GM23248 (cell line): ENCODE measurements at regions not wholly inside any gene's neighbourhood (a gene's known extent, or its start where the extent isn't known, plus 50 kb on each side); places are given as distances from the start of the nearest gene placed in this dataset.

Source experiments
- DNase-seq: peaks from one replicate; pipeline ENCODE4 v3.0.0-alpha.2; 2015
- H2AFZ ChIP-seq: fragments of 200-600 bp; sonication (generic); 2 replicates; pipeline ENCODE4 v1.6.1; 2016; ENCODE audit warnings: antibody characterized with exemption
- H3F3A ChIP-seq: fragments of 200-600 bp; sonication (generic); 2 replicates; pipeline ENCODE4 v1.6.1; 2016; ENCODE audit warnings: mild to moderate bottlenecking, antibody characterized with exemption, mixed run types; ENCODE audit not compliant: insufficient read depth
- H3K27ac ChIP-seq: fragments of 200-600 bp; sonication (generic); 2 replicates; pipeline ENCODE4 v1.5.1; 2016; ENCODE audit warnings: mild to moderate bottlenecking
- H3K27me3 ChIP-seq: fragments of 200-600 bp; sonication (generic); replicated peaks from 2 replicates; pipeline ENCODE4 v1.6.1; 2016; ENCODE audit warnings: mild to moderate bottlenecking; ENCODE audit not compliant: insufficient read depth
- H3K36me3 ChIP-seq: fragments of 200-600 bp; sonication (generic); 2 replicates; pipeline ENCODE4 v1.6.1; 2016; ENCODE audit warnings: low read depth, mild to moderate bottlenecking
- H3K4me1 ChIP-seq: fragments of 200-600 bp; sonication (generic); 2 replicates; pipeline ENCODE4 v1.6.1; 2016; ENCODE audit warnings: mild to moderate bottlenecking; ENCODE audit not compliant: insufficient read depth
- H3K4me2 ChIP-seq: fragments of 200-600 bp; sonication (generic); one replicate; pipeline ENCODE4 v1.6.1; 2016; ENCODE audit warnings: mild to moderate bottlenecking; ENCODE audit not compliant: unreplicated experiment
- H3K4me3 ChIP-seq: fragments of 200-600 bp; sonication (generic); 2 replicates; pipeline ENCODE4 v1.5.1; 2016; ENCODE audit warnings: mild to moderate bottlenecking
- H3K79me2 ChIP-seq: fragments of 200-600 bp; sonication (generic); 2 replicates; pipeline ENCODE4 v1.6.1; 2016; ENCODE audit warnings: mild to moderate bottlenecking; ENCODE audit not compliant: insufficient read depth
- H3K9ac ChIP-seq: fragments of 200-600 bp; sonication (generic); 2 replicates; pipeline ENCODE4 v1.6.1; 2016; ENCODE audit warnings: mild to moderate bottlenecking
- H3K9me2 ChIP-seq: fragments of 200-600 bp; sonication (generic); 2 replicates; pipeline ENCODE4 v1.6.1; 2016; ENCODE audit warnings: mixed run types, mild to moderate bottlenecking, moderate library complexity; ENCODE audit not compliant: insufficient read depth
- H3K9me3 ChIP-seq: fragments of 200-600 bp; sonication (generic); one replicate; pipeline ENCODE4 v1.6.1; 2017; ENCODE audit warnings: low read depth
- H4K20me1 ChIP-seq: fragments of 200-600 bp; sonication (generic); 2 replicates; pipeline ENCODE4 v1.6.0; 2016; ENCODE audit not compliant: insufficient read depth
- EZH2 ChIP-seq: fragments of 200-600 bp; sonication (generic); IDR thresholded peaks from 2 replicates; pipeline ENCODE4 v1.6.1; 2018; ENCODE audit warnings: antibody characterized with exemption, mild to moderate bottlenecking; ENCODE audit not compliant: insufficient read depth, poor library complexity, severe bottlenecking
- EZH2phosphoT487 ChIP-seq: fragments of 200-600 bp; sonication (generic); IDR thresholded peaks from 2 replicates; pipeline ENCODE4 v1.6.1; 2018; ENCODE audit warnings: antibody characterized with exemption, moderate library complexity, mild to moderate bottlenecking, low read depth; ENCODE audit not compliant: insufficient read depth
- WGBS, 2 experiments: methylation state at CpG; one replicate each; pipeline ENCODE4 v1.1.6; 2015 to 2017; ENCODE audit warnings: low lambda C conversion rate in 2 of 2, low coverage in 1 of 2; ENCODE audit errors: missing lambda C conversion rate in 2 of 2; 5-methylcytosine and 5-hydroxymethylcytosine counted together
- in situ Hi-C: fragments of 300-500 bp; cut with MboI; formaldehyde crosslinking; loops from 2 replicates; pipeline ENCODE4 v1.15.0; 2020

DNA sequence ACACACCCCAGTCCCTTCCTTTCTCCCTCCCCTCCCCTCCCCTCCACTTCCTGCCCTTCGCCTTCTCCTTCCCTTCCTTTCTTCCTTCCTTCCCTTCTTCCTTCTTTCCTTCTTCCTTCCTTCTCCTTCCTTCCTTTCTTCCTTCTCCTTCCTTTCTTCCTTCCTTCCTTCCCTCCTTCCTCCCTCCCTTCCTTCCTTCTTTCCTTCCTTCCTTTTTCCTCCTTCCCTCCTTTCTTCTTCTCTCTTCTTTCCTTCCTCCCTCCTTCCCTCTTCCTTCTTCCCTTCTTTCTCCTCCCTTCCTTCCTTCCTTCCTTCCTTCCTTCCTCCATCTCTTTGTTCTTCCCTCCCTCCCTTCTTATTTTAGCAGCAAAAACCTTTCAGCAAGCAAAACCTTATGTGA lies 162.1 kb downstream of the EFNB1 start:
- Histone ChIP-seq H3F3A (no peaks in the 10 kb centered on the region), H4K20me1 (no peaks in the 10 kb centered on the region), H3K4me1 (no peaks in the 10 kb centered on the region), H3K27me3 (no peaks in the 10 kb centered on the region), H3K27ac (no peak overlapping the region), H2AFZ (no peak overlapping the region), H3K9me3 (no peaks in the 10 kb centered on the region), H3K4me2 (no peak overlapping the region), H3K79me2 (no peaks in the 10 kb centered on the region), H3K4me3 (no peak overlapping the region), H3K36me3 (no peaks in the 10 kb centered on the region), H3K9ac (no peak overlapping the region), H3K9me2 (no peaks in the 10 kb centered on the region)
- in situ Hi-C loops, result no loop called here
- 69 to 91% methylated on average over 1 of the region's 1 CpG for WGBS, 2 experiments
- TF ChIP-seq EZH2phosphoT487 (no peak), EZH2 (no peak)
- DNase-seq, result no peak

DNA sequence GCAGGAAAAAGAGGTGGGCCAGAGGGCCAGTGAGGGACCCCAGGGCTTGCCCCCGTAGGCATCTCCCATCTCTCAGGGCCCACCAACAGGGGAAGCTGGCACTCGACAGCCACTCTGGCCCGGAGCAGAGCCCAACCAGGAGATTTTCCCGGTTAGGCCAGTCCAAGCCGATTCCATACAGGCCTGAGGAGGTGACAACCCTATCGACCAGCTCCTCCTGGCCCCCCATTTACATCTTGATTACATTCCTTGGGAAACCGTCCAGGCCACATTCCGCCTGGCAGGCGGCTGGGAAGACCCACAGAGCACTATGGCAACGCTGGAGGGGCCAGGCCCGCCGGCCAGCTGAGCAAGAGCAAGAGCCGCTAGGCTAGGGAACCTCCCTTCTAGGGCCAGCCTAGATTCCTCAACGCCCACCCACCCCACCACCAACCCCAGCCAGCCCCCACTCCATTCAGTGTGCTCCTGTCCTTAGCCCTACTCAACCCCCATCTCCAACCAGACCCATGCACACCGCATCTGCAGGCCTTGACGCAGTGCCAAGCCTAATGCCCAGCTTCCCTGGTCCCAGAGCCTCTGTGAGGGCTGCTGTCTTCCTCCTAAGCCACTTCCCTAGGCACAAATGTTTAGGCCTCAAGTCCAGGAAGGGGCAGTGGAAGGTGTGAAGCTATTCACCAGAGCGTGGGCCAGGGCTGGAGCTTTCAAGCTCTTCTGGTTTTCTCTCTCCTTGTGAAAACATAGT lies 161.2 kb downstream of the EFNB1 start:
- Histone ChIP-seq H3K36me3 (no peaks in the 10 kb centered on the region), H3K9me2 (no peaks in the 10 kb centered on the region), H3K4me2 (no peak overlapping the region), H3K9ac (no peak overlapping the region), H3K27ac (no peak overlapping the region), H3K4me1 (no peaks in the 10 kb centered on the region), H3K79me2 (no peaks in the 10 kb centered on the region), H3F3A (no peaks in the 10 kb centered on the region), H3K4me3 (no peak overlapping the region), H2AFZ (no peak overlapping the region), H4K20me1 (no peaks in the 10 kb centered on the region), H3K27me3 (no peaks in the 10 kb centered on the region), H3K9me3 (no peaks in the 10 kb centered on the region)
- DNase-seq, result peak; percentile 43
- TF ChIP-seq EZH2phosphoT487 (no peak), EZH2 (no peak)
- WGBS, 2 experiments, result 27 to 71% methylated on average over 4 to 5 of the region's 17 CpGs
- in situ Hi-C loops, result no loop called here

DNA sequence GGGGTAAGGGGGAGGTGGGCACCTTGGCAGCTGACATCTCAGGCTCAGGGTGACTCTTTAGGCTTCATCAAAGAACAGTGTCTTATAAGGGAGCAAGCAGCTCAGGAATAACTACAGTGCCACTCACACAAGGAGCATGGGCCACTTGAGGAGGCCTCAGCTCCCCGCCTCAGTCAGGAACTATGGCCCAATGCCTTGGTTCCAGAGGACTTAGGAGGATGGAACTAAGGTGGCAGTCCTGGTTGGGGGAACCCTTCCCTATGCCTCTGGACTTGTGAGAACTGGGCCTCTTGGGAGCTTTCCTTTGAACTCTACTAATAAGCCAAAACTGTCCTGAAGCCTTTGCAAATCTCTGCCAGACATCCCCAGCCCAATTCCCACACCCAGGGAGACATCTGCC lies 160.6 kb downstream of the EFNB1 start:
- no peak for DNase-seq
- H2AFZ ChIP-seq, result no peak overlapping the region
- no peaks in the 10 kb centered on the region for H4K20me1 ChIP-seq
- no peaks in the 10 kb centered on the region for H3K36me3 ChIP-seq
- H3K4me1 ChIP-seq, result no peaks in the 10 kb centered on the region
- in situ Hi-C loops, result no loop called here
- TF ChIP-seq EZH2phosphoT487 (no peak), EZH2 (no peak)
- H3K79me2 ChIP-seq, result no peaks in the 10 kb centered on the region
- no peak overlapping the region for H3K4me2 ChIP-seq
- no peaks in the 10 kb centered on the region for H3F3A ChIP-seq
- no peaks in the 10 kb centered on the region for H3K27me3 ChIP-seq
- H3K27ac ChIP-seq, result no peak overlapping the region
- no peak overlapping the region for H3K9ac ChIP-seq
- H3K9me3 ChIP-seq, result no peaks in the 10 kb centered on the region
- no peak overlapping the region for H3K4me3 ChIP-seq
- no peaks in the 10 kb centered on the region for H3K9me2 ChIP-seq
- WGBS, 2 experiments, result 100% methylated on average over 1 of the region's 1 CpG

DNA sequence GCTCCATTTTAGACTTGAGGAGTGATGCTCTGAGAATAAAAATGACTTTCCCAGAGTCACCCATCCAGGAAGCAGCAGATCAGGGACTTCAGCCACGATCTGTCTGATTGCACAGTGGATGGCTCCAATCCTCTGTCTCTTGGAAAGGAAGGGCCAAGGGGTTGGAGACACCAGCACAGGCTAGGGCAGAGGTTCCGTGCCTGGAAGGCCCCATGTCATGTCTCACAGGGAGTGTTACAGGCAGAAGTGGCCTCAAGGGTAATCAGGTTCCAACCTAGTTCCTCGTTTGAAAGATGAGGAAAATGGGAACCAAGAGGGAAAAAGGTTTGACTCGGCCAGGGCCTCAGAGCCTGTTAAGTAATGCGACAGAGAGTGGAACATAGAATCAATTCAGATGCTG lies 160.0 kb downstream of the EFNB1 start:
- Histone ChIP-seq H3K4me3 (no peak overlapping the region), H3K9me3 (no peaks in the 10 kb centered on the region), H3K4me2 (no peak overlapping the region), H3K36me3 (no peaks in the 10 kb centered on the region), H2AFZ (no peak overlapping the region), H3K4me1 (no peaks in the 10 kb centered on the region), H3K27ac (no peak overlapping the region), H3K79me2 (no peaks in the 10 kb centered on the region), H3K27me3 (no peaks in the 10 kb centered on the region), H4K20me1 (no peaks in the 10 kb centered on the region), H3K9ac (no peak overlapping the region), H3F3A (no peaks in the 10 kb centered on the region), H3K9me2 (no peaks in the 10 kb centered on the region)
- WGBS, 2 experiments, result 73 to 75% methylated on average over 5 of the region's 5 CpGs
- TF ChIP-seq EZH2 (no peak), EZH2phosphoT487 (no peak)
- no peak for DNase-seq
- in situ Hi-C loops, result no loop called here
